ENCODE measurements at regions not wholly inside any gene's neighbourhood (a gene's known extent, or its start where the extent isn't known, plus 50 kb on each side); places are given as distances from the start of the nearest gene placed in this dataset.

- H3K4me3 ChIP-seq, result no peak overlapping the region
- H3K79me2 ChIP-seq (ENCODE audit: insufficient read depth), result no peaks in the 10 kb centered on the region
- no peaks in the 10 kb centered on the region for H3K36me3 ChIP-seq (ENCODE audit: low read depth)
- no peaks in the 10 kb centered on the region for H4K20me1 ChIP-seq (ENCODE audit: insufficient read depth)
- DNase-seq, result no peak
- H3K9ac ChIP-seq, result no peak overlapping the region
- TF ChIP-seq EZH2phosphoT487 (IDR thresholded peaks at IDR 0.05; ENCODE audit: insufficient read depth, low read depth), result no peak
- no peak for TF ChIP-seq EZH2 (IDR thresholded peaks at IDR 0.05; ENCODE audit: insufficient read depth, poor library complexity, severe bottlenecking)
- no peaks in the 10 kb centered on the region for H3K4me1 ChIP-seq (ENCODE audit: insufficient read depth)
- no peaks in the 10 kb centered on the region for H3K9me2 ChIP-seq (ENCODE audit: insufficient read depth)
- no peaks in the 10 kb centered on the region for H3K27me3 ChIP-seq (replicated peaks; ENCODE audit: insufficient read depth)
- H3K27ac ChIP-seq, result no peak overlapping the region
- no peak overlapping the region for H2AFZ ChIP-seq
- no peaks in the 10 kb centered on the region for H3K9me3 ChIP-seq (ENCODE audit: low read depth)
- in situ Hi-C loops (cut with MboI), result no loop called here
- WGBS, 2 experiments (ENCODE audit: low coverage in 1 of 2, low lambda C conversion rate in 2 of 2, missing lambda C conversion rate in 2 of 2), result 58 to 65% methylated on average over 11 of the region's 11 CpGs
- no peaks in the 10 kb centered on the region for H3F3A ChIP-seq (ENCODE audit: insufficient read depth)
- no peak overlapping the region for H3K4me2 ChIP-seq (ENCODE audit: unreplicated experiment)
These were observed 602.9 kb upstream of the ARID1B start for GRCh38 chr6:156174031-156174890.

- Histone ChIP-seq H3K9me2 (ENCODE audit: insufficient read depth) (no peaks in the 10 kb centered on the region), H2AFZ (no peak overlapping the region), H3F3A (ENCODE audit: insufficient read depth) (no peaks in the 10 kb centered on the region), H3K4me2 (ENCODE audit: unreplicated experiment) (no peak overlapping the region), H3K27me3 (replicated peaks; ENCODE audit: insufficient read depth) (no peaks in the 10 kb centered on the region), H3K79me2 (ENCODE audit: insufficient read depth) (no peaks in the 10 kb centered on the region), H3K4me3 (no peak overlapping the region), H3K9ac (no peak overlapping the region), H3K27ac (no peak overlapping the region), H3K9me3 (ENCODE audit: low read depth) (no peaks in the 10 kb centered on the region), H3K36me3 (ENCODE audit: low read depth) (no peaks in the 10 kb centered on the region), H4K20me1 (ENCODE audit: insufficient read depth) (no peaks in the 10 kb centered on the region), H3K4me1 (ENCODE audit: insufficient read depth) (no peaks in the 10 kb centered on the region)
- no peak for DNase-seq
- in situ Hi-C loops (cut with MboI), result no loop called here
- WGBS, 2 experiments (ENCODE audit: low coverage in 1 of 2, low lambda C conversion rate in 2 of 2, missing lambda C conversion rate in 2 of 2), result 20 to 29% methylated on average over 1 of the region's 1 CpG
- TF ChIP-seq EZH2 (IDR thresholded peaks at IDR 0.05; ENCODE audit: insufficient read depth, poor library complexity, severe bottlenecking) (no peak), EZH2phosphoT487 (IDR thresholded peaks at IDR 0.05; ENCODE audit: insufficient read depth, low read depth) (no peak)
These were observed 607.8 kb upstream of the ARID1B start for GRCh38 chr6:156169371-156169770.

- Histone ChIP-seq H3K4me1 (ENCODE audit: insufficient read depth) (no peaks in the 10 kb centered on the region), H3F3A (ENCODE audit: insufficient read depth) (no peaks in the 10 kb centered on the region), H3K79me2 (ENCODE audit: insufficient read depth) (no peaks in the 10 kb centered on the region), H2AFZ (no peak overlapping the region), H3K4me2 (ENCODE audit: unreplicated experiment) (no peak overlapping the region), H3K9me3 (ENCODE audit: low read depth) (no peaks in the 10 kb centered on the region), H3K9me2 (ENCODE audit: insufficient read depth) (no peaks in the 10 kb centered on the region), H3K4me3 (no peak overlapping the region), H3K36me3 (ENCODE audit: low read depth) (no peaks in the 10 kb centered on the region), H4K20me1 (ENCODE audit: insufficient read depth) (no peaks in the 10 kb centered on the region), H3K9ac (no peak overlapping the region), H3K27ac (no peak overlapping the region), H3K27me3 (replicated peaks; ENCODE audit: insufficient read depth) (no peaks in the 10 kb centered on the region)
- 3 to 5% methylated on average over 7 of the region's 7 CpGs for WGBS, 2 experiments (ENCODE audit: low coverage in 1 of 2, low lambda C conversion rate in 2 of 2, missing lambda C conversion rate in 2 of 2)
- in situ Hi-C loops (cut with MboI), result no loop called here
- TF ChIP-seq EZH2phosphoT487 (IDR thresholded peaks at IDR 0.05; ENCODE audit: insufficient read depth, low read depth) (no peak), EZH2 (IDR thresholded peaks at IDR 0.05; ENCODE audit: insufficient read depth, poor library complexity, severe bottlenecking) (no peak)
- no peak for DNase-seq
These were observed 609.5 kb upstream of the ARID1B start for GRCh38 chr6:156167625-156168071.

- Histone ChIP-seq H3K9me2 (ENCODE audit: insufficient read depth) (no peaks in the 10 kb centered on the region), H3K4me3 (no peak overlapping the region), H4K20me1 (ENCODE audit: insufficient read depth) (no peaks in the 10 kb centered on the region), H3K79me2 (ENCODE audit: insufficient read depth) (no peaks in the 10 kb centered on the region), H2AFZ (no peak overlapping the region), H3F3A (ENCODE audit: insufficient read depth) (no peaks in the 10 kb centered on the region), H3K9ac (no peak overlapping the region), H3K4me2 (ENCODE audit: unreplicated experiment) (no peak overlapping the region), H3K27me3 (replicated peaks; ENCODE audit: insufficient read depth) (no peaks in the 10 kb centered on the region), H3K9me3 (ENCODE audit: low read depth) (no peaks in the 10 kb centered on the region), H3K36me3 (ENCODE audit: low read depth) (no peaks in the 10 kb centered on the region), H3K27ac (no peak overlapping the region), H3K4me1 (ENCODE audit: insufficient read depth) (no peaks in the 10 kb centered on the region)
- whole genome bisulfite sequencing, 2 experiments (ENCODE audit: low coverage in 1 of 2, low lambda C conversion rate in 2 of 2, missing lambda C conversion rate in 2 of 2), result 25 to 30% methylated on average over 6 to 7 of the region's 7 CpGs
- in situ Hi-C loops (cut with MboI), result no loop called here
- TF ChIP-seq EZH2 (IDR thresholded peaks at IDR 0.05; ENCODE audit: insufficient read depth, poor library complexity, severe bottlenecking), result no peak
- TF ChIP-seq EZH2phosphoT487 (IDR thresholded peaks at IDR 0.05; ENCODE audit: insufficient read depth, low read depth), result no peak
- DNase-seq, result no peak
These were observed 610.1 kb upstream of the ARID1B start for GRCh38 chr6:156167016-156167624.

All from GM23248 (cell line).